Caco-2 (cell line): ENCODE measurements at regions not wholly inside any gene's neighbourhood (a gene's known extent, or its start where the extent isn't known, plus 50 kb on each side); places are given as distances from the start of the nearest gene placed in this dataset.

ENCODE experiments used
- BruUV-seq: library from RNA; stranded (reverse); fragments of 400-500 nt; replicated peaks from 2 replicates; lab custom pipeline; 2021; lab: Mats Ljungman, UMichigan
- CTCF ChIA-PET: fragments of 300-600 bp; sonication (Branson Sonifier 250); formaldehyde crosslinking; loops from one replicate; lab custom pipeline; 2022; ENCODE audit warnings: antibody characterized with exemption; lab: Charles Lee
- POLR2A ChIA-PET: fragments of 300-600 bp; sonication (Branson Sonifier 250); formaldehyde crosslinking; loops from one replicate; lab custom pipeline; 2022; ENCODE audit warnings: antibody characterized with exemption; lab: Charles Lee
- DNase-seq, 2 experiments: peaks; one replicate each; pipeline versions ENCODE4 v3.0.0 to v3.0.0-alpha.2; 2020 to 2022
- H3K27me3 ChIP-seq: replicated peaks from 2 replicates; pipeline ENCODE4 v1.6.0; 2011; ENCODE audit warnings: low read length; ENCODE audit not compliant: control insufficient read depth, insufficient read depth
- H3K36me3 ChIP-seq: 2 replicates; pipeline ENCODE4 v1.5.1; 2011; ENCODE audit warnings: low read length; ENCODE audit not compliant: control insufficient read depth, insufficient read depth
- H3K4me1 ChIP-seq: fragments of 250-450 bp; sonication (Bioruptor Pico); 2 replicates; pipeline ENCODE4 v1.5.1; 2020; ENCODE audit warnings: mild to moderate bottlenecking
- H3K4me3 ChIP-seq: 2 replicates; pipeline ENCODE4 v1.5.1; 2011; ENCODE audit warnings: low read depth, mild to moderate bottlenecking, control low read depth, low read length
- H3K9me3 ChIP-seq: fragments of 250-450 bp; sonication (Bioruptor Pico); 2 replicates; pipeline ENCODE4 v1.5.1; 2020; ENCODE audit warnings: mild to moderate bottlenecking, moderate library complexity
- H3K27ac Mint-ChIP-seq: one replicate; pipeline ENCODE4 v1.8.0; 2022; ENCODE audit warnings: mixed read lengths; ENCODE audit not compliant: unreplicated experiment
- H3K27me3 Mint-ChIP-seq: one replicate; pipeline ENCODE4 v1.8.0; 2022; ENCODE audit warnings: mixed read lengths; ENCODE audit not compliant: insufficient read depth, unreplicated experiment
- H3K36me3 Mint-ChIP-seq: one replicate; pipeline ENCODE4 v1.8.0; 2022; ENCODE audit warnings: mild to moderate bottlenecking, mixed read lengths; ENCODE audit not compliant: insufficient read depth, unreplicated experiment
- H3K4me1 Mint-ChIP-seq: one replicate; pipeline ENCODE4 v1.8.0; 2022; ENCODE audit warnings: low read depth, mixed read lengths; ENCODE audit not compliant: unreplicated experiment
- H3K4me3 Mint-ChIP-seq: one replicate; pipeline ENCODE4 v1.8.0; 2022; ENCODE audit warnings: mild to moderate bottlenecking, moderate library complexity, mixed read lengths; ENCODE audit not compliant: unreplicated experiment
- H3K9me3 Mint-ChIP-seq: one replicate; pipeline ENCODE4 v1.8.0; 2022; ENCODE audit warnings: mixed read lengths; ENCODE audit not compliant: unreplicated experiment
- CTCF ChIP-seq, 2 experiments: fragments of 200-600 bp in 1 of 2; IDR thresholded peaks; 1 replicate in 1 of 2; 2 replicates in 1 of 2; pipeline versions ENCODE4 v1.5.1 to v1.8.0; 2011 to 2022; ENCODE audit warnings: antibody characterized with exemption in 1 of 2, control low read depth in 1 of 2, inconsistent platforms in 1 of 2, low read depth in 1 of 2, low read length in 1 of 2, mild to moderate bottlenecking in 1 of 2, moderate library complexity in 1 of 2; ENCODE audit not compliant: insufficient read depth in 1 of 2, severe bottlenecking in 1 of 2, unreplicated experiment in 1 of 2
- intact Hi-C: fragments of 100-400 bp; cut with micrococcal nuclease; formaldehyde crosslinking; loops from one replicate; pipeline ENCODE4 v1.10.0; 2022; ENCODE audit not compliant: unreplicated experiment

DNA sequence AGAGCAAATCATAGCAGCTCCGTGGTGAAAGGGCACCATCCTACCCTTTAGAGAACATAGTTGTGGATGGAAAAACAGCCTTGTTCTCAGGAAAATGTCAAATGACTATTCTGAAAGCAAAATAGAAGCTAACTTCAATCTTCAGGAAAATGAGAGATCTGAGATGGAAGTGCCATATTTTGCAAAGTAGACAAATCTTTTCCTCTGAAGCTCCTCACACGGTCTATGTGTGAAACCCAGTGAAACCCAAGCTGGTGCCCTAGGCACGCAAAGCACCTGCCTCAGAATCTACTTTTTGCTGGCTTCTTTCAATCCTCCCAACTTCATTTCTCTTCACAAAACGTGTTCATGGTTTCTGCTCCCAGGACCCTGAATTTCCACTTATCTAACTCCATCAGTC lies 325.2 kb upstream of the CDH4 start:
- Mint-ChIP-seq H3K36me3 (no peaks in the 10 kb centered on the region), H3K4me3 (no peak overlapping the region), H3K4me1 (no peaks in the 10 kb centered on the region), H3K27ac (no peak overlapping the region), H3K27me3 (peaks cover 24% of the 10 kb centered on the region), H3K9me3 (no peaks in the 10 kb centered on the region)
- no TSS peak for BruUV-seq
- no peaks in the 10 kb centered on the region for H3K4me1 ChIP-seq
- ChIA-PET CTCF (no interaction called here), POLR2A (no interaction called here)
- intact Hi-C loops = no loop called here
- DNase-seq = peak in 1 of 2 experiments; percentile 3
- H3K36me3 ChIP-seq = no peaks in the 10 kb centered on the region
- no peaks in the 10 kb centered on the region for H3K27me3 ChIP-seq
- TF ChIP-seq CTCF (IDR thresholded peaks at IDR 0.05; ENCODE audit: insufficient read depth in 1 of 2, low read depth in 1 of 2, low read length in 1 of 2, severe bottlenecking in 1 of 2, unreplicated experiment in 1 of 2) = no peak
- H3K4me3 ChIP-seq = no peak overlapping the region
- H3K9me3 ChIP-seq = no peaks in the 10 kb centered on the region

DNA sequence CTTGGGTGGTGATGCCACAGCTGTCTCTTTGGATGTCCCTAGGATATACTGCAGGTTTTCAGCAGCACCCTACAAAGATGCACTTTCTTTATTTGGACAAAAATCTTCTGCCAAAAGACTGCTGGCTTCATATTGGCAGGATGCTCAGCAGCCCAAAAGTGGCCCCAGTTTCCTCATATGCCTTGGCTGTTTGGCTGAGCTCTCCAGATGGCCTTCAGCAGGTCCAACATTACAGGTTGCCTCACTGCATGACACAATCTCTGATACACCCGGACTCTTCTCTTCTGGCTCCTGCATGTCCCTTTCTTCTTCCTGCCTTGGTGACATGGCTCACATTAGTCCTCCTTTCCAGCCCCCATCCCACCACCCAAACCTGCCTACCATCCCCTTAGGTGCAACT lies 323.7 kb upstream of the CDH4 start:
- peak in 1 of 2 experiments; percentile 23 for DNase-seq
- no peaks in the 10 kb centered on the region for H3K4me1 ChIP-seq
- no peak overlapping the region for H3K4me3 ChIP-seq
- H3K36me3 ChIP-seq = no peaks in the 10 kb centered on the region
- BruUV-seq = no TSS peak
- H3K4me3 Mint-ChIP-seq = no peak overlapping the region
- TF ChIP-seq CTCF (IDR thresholded peaks at IDR 0.05; ENCODE audit: insufficient read depth in 1 of 2, low read depth in 1 of 2, low read length in 1 of 2, severe bottlenecking in 1 of 2, unreplicated experiment in 1 of 2) = no peak
- H3K27me3 Mint-ChIP-seq = peaks cover 24% of the 10 kb centered on the region
- H3K36me3 Mint-ChIP-seq = no peaks in the 10 kb centered on the region
- H3K27ac Mint-ChIP-seq = no peak overlapping the region
- H3K9me3 ChIP-seq = no peaks in the 10 kb centered on the region
- H3K9me3 Mint-ChIP-seq = no peaks in the 10 kb centered on the region
- H3K4me1 Mint-ChIP-seq = no peaks in the 10 kb centered on the region
- ChIA-PET CTCF (no interaction called here), POLR2A (no interaction called here)
- no peaks in the 10 kb centered on the region for H3K27me3 ChIP-seq
- intact Hi-C loops = no loop called here

- BruUV-seq = no TSS peak
- CTCF ChIA-PET = no interaction called here
- Mint-ChIP-seq H3K27me3 (peaks cover 21% of the 10 kb centered on the region), H3K4me3 (no peak overlapping the region), H3K27ac (no peak overlapping the region), H3K4me1 (no peaks in the 10 kb centered on the region), H3K9me3 (no peaks in the 10 kb centered on the region), H3K36me3 (no peaks in the 10 kb centered on the region)
- TF ChIP-seq CTCF (IDR thresholded peaks at IDR 0.05; ENCODE audit: insufficient read depth in 1 of 2, low read depth in 1 of 2, low read length in 1 of 2, severe bottlenecking in 1 of 2, unreplicated experiment in 1 of 2) = no peak
- DNase-seq = peak in 1 of 2 experiments; percentile 17
- Histone ChIP-seq H3K4me3 (no peak overlapping the region), H3K27me3 (no peaks in the 10 kb centered on the region), H3K9me3 (no peaks in the 10 kb centered on the region), H3K4me1 (no peaks in the 10 kb centered on the region), H3K36me3 (no peaks in the 10 kb centered on the region)
- POLR2A ChIA-PET = no interaction called here
- intact Hi-C loops = no loop called here
These were observed 321.9 kb upstream of the CDH4 start for GRCh38 chr20:60930023-60930790.
